Body of pancreas (tissue), 4 donors: ENCODE measurements at regions not wholly inside any gene's neighbourhood (a gene's known extent, or its start where the extent isn't known, plus 50 kb on each side); places are given as distances from the start of the nearest gene placed in this dataset.

ENCODE experiments used
- ATAC-seq: fragments of 150-250 bp; one replicate; pipeline ENCODE4 v1.9.1; 2016
- DNase-seq, 4 donors: peaks; one replicate each; pipeline ENCODE4 v3.0.0-alpha.2; 2019
- H3K27ac ChIP-seq, 4 donors: fragments of 200-600 bp; sonication (generic); 1 replicate in 3 of 4; 2 replicates in 1 of 4; pipeline versions ENCODE4 v1.5.1 to v1.6.1; 2016 to 2019; ENCODE audit warnings: mild to moderate bottlenecking in 1 of 4, mixed read lengths in 1 of 4, moderate library complexity in 1 of 4
- H3K27me3 ChIP-seq, 2 donors: fragments of 200-600 bp; sonication (generic); one replicate each; pipeline ENCODE4 v1.6.0; 2016; ENCODE audit warnings: mild to moderate bottlenecking in 1 of 2
- H3K36me3 ChIP-seq, 2 donors: fragments of 200-600 bp; sonication (generic); replicated peaks in 1 of 2; 2 replicates each; pipeline ENCODE4 v1.5.1; 2016; ENCODE audit warnings: low read depth in 2 of 2; ENCODE audit not compliant: insufficient read depth in 1 of 2
- H3K4me1 ChIP-seq: fragments of 200-600 bp; sonication (generic); one replicate; pipeline ENCODE4 v1.6.0; 2016
- H3K4me3 ChIP-seq, 2 donors: fragments of 200-600 bp; sonication (generic); 1 replicate in 1 of 2; 2 replicates in 1 of 2; pipeline ENCODE4 v1.5.1; 2016 to 2019
- H3K9me3 ChIP-seq, 3 donors: fragments of 200-600 bp; sonication (generic); 1 replicate in 2 of 3; 2 replicates in 1 of 3; pipeline ENCODE4 v1.5.1; 2016
- POLR2A ChIP-seq, 3 donors: fragments of 450-650 bp; IDR thresholded peaks; one replicate each; pipeline ENCODE4 v1.6.1; 2016; ENCODE audit warnings: antibody characterized with exemption in 3 of 3, mild to moderate bottlenecking in 2 of 3
- WGBS, 2 donors: methylation state at CpG; one replicate each; pipeline ENCODE4 v1.1.5; 2017; 5-methylcytosine and 5-hydroxymethylcytosine counted together
- intact Hi-C: fragments of 100-400 bp; cut with DNase I; formaldehyde crosslinking; loops from one replicate; pipeline ENCODE4 v1.15.1; 2023
- TF ChIP-seq, protein P1 (sequence below), 7 experiments: fragments of 450-650 bp in 4 of 7; fragments of 200-600 bp in 3 of 7; sonication (generic) in 3 of 7; IDR thresholded peaks; one replicate each; pipeline ENCODE4 v1.5.1; 2016 to 2019; ENCODE audit warnings: antibody characterized with exemption in 7 of 7

DNA sequence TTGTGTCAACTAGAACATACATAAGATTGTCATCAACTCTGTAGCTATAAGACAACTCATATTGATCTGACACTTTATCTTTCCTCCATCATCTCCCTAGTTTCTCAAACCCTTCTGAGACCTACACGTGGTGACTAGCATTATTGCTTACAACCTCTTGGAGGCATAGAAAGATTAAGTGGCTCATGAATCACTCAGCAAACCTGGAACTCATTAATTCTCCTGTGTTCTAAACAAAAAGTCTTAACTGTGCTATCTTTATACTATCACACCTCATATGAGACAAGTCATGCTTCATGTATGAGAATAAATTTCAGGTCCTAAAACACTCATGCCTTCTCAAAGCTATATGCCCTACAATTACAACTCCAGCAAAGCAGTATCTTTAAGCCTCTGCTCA, 408.6 kb upstream of the SYT1 start:
- Histone ChIP-seq H3K27ac (no peak overlapping the region), H3K4me3 (no peak overlapping the region), H3K4me1 (no peaks in the 10 kb centered on the region), H3K9me3 (no peaks in the 10 kb centered on the region), H3K36me3 (no peaks in the 10 kb centered on the region), H3K27me3 (no peaks in the 10 kb centered on the region)
- no peak for ATAC-seq
- 15 to 33% methylated on average over 1 of the region's 1 CpG for WGBS, 2 donors
- DNase-seq: no peak
- TF ChIP-seq POLR2A (IDR thresholded peaks at IDR 0.05): no peak
- TF ChIP-seq, protein P1, sequence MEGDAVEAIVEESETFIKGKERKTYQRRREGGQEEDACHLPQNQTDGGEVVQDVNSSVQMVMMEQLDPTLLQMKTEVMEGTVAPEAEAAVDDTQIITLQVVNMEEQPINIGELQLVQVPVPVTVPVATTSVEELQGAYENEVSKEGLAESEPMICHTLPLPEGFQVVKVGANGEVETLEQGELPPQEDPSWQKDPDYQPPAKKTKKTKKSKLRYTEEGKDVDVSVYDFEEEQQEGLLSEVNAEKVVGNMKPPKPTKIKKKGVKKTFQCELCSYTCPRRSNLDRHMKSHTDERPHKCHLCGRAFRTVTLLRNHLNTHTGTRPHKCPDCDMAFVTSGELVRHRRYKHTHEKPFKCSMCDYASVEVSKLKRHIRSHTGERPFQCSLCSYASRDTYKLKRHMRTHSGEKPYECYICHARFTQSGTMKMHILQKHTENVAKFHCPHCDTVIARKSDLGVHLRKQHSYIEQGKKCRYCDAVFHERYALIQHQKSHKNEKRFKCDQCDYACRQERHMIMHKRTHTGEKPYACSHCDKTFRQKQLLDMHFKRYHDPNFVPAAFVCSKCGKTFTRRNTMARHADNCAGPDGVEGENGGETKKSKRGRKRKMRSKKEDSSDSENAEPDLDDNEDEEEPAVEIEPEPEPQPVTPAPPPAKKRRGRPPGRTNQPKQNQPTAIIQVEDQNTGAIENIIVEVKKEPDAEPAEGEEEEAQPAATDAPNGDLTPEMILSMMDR (IDR thresholded peaks at IDR 0.05): no peak
- intact Hi-C loops: no loop called here

DNA sequence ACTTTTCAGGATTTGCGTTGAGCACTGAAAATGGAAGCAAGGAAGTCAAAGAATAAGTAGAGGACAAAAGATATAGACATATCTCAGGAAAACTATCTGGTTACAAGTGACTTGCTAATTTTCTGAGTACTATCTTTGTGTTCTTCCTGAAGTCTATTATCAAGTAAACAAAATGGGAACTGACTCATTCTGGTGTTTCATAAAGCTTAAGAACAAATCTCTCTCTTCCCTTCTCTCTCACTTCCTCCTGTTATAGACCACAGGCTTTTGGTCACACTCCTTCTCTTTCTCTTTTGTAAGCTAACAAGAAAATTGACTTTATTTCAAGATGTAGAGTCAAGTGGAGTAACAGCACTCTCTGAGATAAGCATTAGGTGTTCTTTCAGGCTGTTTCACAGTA, 406.6 kb upstream of the SYT1 start:
- Histone ChIP-seq H3K36me3 (no peaks in the 10 kb centered on the region), H3K9me3 (no peaks in the 10 kb centered on the region), H3K27ac (no peak overlapping the region), H3K27me3 (no peaks in the 10 kb centered on the region), H3K4me3 (no peak overlapping the region), H3K4me1 (no peaks in the 10 kb centered on the region)
- 82 to 86% methylated on average over 1 of the region's 1 CpG for WGBS, 2 donors
- intact Hi-C loops: no loop called here
- no peak for ATAC-seq
- DNase-seq: no peak
- no peak for TF ChIP-seq POLR2A (IDR thresholded peaks at IDR 0.05)
- TF ChIP-seq, protein P1 (IDR thresholded peaks at IDR 0.05): no peak

DNA sequence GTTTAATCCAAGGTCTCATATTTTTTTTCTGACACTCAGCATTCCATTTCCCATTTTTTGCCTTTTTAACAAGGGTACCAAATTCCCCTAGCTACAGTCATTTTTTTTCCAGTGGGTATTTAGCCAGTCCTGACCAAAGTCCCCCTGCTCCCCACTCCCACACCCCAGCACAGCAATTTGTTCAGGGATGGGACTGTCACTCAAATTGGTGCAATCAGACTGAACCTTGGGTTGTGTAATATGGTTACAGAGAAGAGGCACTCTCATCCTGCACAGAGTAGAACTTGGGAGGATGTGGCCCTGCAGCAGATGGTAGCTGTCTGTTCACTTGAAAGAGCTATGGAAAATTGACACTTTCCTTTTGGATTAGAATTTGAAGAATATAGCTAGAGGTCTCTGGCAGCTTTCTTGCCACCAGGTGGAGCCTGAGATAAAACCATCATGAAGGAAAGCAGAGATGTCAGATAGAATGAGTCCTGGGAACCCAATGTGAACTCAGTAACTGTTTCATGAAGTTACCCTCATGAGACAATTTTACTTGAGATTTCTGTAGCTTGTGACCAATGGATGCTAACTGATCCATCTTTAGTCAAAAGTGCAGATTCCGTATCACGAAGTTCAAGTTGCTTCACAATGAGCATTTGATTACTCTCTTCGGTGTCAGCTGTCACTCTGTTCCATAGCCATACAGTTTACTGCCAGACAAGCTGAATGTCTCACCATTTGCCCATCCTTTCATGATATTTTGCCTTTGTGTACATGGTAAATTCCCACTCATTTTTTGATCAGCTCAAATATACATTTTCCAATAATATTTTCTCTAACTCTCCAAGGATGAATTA, 394.0 kb upstream of the SYT1 start:
- Histone ChIP-seq H3K9me3 (no peaks in the 10 kb centered on the region), H3K27me3 (peaks cover 0 to 4% of the 10 kb centered on the region in 2 donors), H3K27ac (no peak overlapping the region), H3K36me3 (no peaks in the 10 kb centered on the region), H3K4me1 (no peaks in the 10 kb centered on the region), H3K4me3 (no peak overlapping the region)
- intact Hi-C loops: no loop called here
- DNase-seq (peak in 3 of 4 donors; percentile 11 to 30 (median 20)), ATAC-seq (no peak)
- WGBS, 2 donors: 61 to 77% methylated on average over 3 of the region's 3 CpGs
- TF ChIP-seq POLR2A (IDR thresholded peaks at IDR 0.05): no peak
- TF ChIP-seq, protein P1 (IDR thresholded peaks at IDR 0.05): peak in 5 of 7 experiments; percentile 23 to 49 (median 26)

DNA sequence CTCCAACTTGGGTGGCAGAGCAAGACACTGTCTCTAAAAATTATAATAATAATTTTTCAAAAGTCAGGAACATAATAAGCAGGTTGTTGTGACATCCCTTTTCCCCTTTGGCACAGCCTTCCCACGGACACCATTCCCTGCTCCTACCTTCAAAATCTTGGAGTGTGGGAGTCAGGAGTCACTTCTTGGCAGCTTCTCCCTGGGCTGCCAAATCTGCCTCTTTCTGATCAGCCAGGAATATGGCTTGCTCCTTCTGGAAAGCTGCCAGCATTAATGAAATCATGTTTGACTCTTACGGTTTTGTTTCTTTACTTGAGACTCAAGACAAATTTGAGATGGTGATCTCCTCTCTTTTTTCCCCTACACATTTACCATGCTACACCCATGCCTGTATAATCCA, 391.4 kb upstream of the SYT1 start:
- Histone ChIP-seq H3K27me3 (peaks cover 0 to 4% of the 10 kb centered on the region in 2 donors), H3K36me3 (no peaks in the 10 kb centered on the region), H3K4me1 (no peaks in the 10 kb centered on the region), H3K9me3 (no peaks in the 10 kb centered on the region), H3K27ac (no peak overlapping the region), H3K4me3 (no peak overlapping the region)
- 23 to 28% methylated on average over 2 of the region's 2 CpGs for WGBS, 2 donors
- no peak for DNase-seq
- ATAC-seq: no peak
- TF ChIP-seq, protein P1 (IDR thresholded peaks at IDR 0.05): no peak
- TF ChIP-seq POLR2A (IDR thresholded peaks at IDR 0.05): no peak
- intact Hi-C loops: no loop called here

DNA sequence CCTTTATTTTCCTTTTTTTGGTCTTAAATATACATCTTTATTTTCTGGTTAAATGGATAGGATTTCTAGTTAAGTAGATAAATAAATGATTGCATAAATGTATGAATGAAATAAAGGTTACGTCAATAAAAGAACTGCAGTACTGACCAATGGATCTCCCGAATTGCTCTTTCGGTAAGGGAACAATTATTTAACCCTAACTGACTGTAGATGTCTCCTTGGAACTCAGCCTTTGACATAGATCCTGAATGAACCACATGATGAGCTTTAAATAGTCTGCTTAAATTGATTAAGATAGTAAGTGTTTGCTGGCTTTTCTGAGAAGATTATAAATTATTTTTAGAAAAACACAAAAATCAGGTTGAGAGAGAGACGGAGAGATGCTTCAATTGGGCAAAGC, 391.0 kb upstream of the SYT1 start:
- no peak overlapping the region for H3K4me3 ChIP-seq
- DNase-seq (no peak), ATAC-seq (no peak)
- 51 to 62% methylated on average over 4 of the region's 4 CpGs for WGBS, 2 donors
- H3K36me3 ChIP-seq: no peaks in the 10 kb centered on the region
- TF ChIP-seq, protein P1 (IDR thresholded peaks at IDR 0.05): no peak
- no peak for TF ChIP-seq POLR2A (IDR thresholded peaks at IDR 0.05)
- no peak overlapping the region for H3K27ac ChIP-seq
- H3K27me3 ChIP-seq: peaks cover 0 to 4% of the 10 kb centered on the region in 2 donors
- H3K9me3 ChIP-seq: no peaks in the 10 kb centered on the region
- intact Hi-C loops: no loop called here
- no peaks in the 10 kb centered on the region for H3K4me1 ChIP-seq
